ENCODE measurements at regions not wholly inside any gene's neighbourhood (a gene's known extent, or its start where the extent isn't known, plus 50 kb on each side); places are given as distances from the start of the nearest gene placed in this dataset.

DNA sequence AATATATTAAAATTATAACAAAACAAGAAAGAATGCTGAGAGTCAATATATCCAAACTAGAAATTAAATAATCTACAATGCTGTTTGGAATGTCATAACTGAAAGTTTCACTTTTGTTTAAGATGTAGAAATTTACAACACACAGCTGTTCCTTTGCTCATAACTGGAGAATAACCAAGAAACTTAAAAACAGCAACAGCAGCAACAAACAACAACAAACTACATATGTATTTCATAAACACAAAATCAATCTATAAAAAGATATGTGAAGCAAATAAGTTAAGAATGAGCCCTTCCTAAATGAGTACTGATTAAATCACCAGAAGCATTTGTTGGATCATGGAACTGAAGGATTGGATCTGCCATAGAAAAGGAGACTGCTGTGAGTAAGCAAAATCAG, 456.5 kb upstream of the ZNF804A start:
- Histone ChIP-seq H3K9me2 (ENCODE audit: insufficient read depth) (no peaks in the 10 kb centered on the region), H4K20me1 (ENCODE audit: insufficient read depth) (no peaks in the 10 kb centered on the region), H3K4me1 (ENCODE audit: control insufficient read depth in 1 of 2, insufficient read depth in 2 of 2, low read length in 2 of 2) (no peaks in the 10 kb centered on the region), H3K9ac (ENCODE audit: low read length) (no peak overlapping the region), H3K36me3 (ENCODE audit: control insufficient read depth in 1 of 2, insufficient read depth in 2 of 2, low read length in 2 of 2) (no peaks in the 10 kb centered on the region), H3K79me2 (ENCODE audit: insufficient read depth, low read length) (no peaks in the 10 kb centered on the region), H3K4me3 (replicated peaks in 1 of 2; ENCODE audit: low read depth in 1 of 2, low read length in 2 of 2) (no peak overlapping the region), H3K4me2 (ENCODE audit: low read length) (no peak overlapping the region), H3K9me3 (ENCODE audit: control insufficient read depth in 1 of 2, insufficient read depth in 1 of 2, low read depth in 1 of 2, low read length in 2 of 2) (no peaks in the 10 kb centered on the region), H3K27me3 (ENCODE audit: insufficient read depth, low read length) (no peaks in the 10 kb centered on the region), H3K27ac (ENCODE audit: low read depth, low read length) (no peak overlapping the region), H2AFZ (ENCODE audit: low read depth, low read length, poor library complexity, severe bottlenecking) (peak overlapping the region; percentile 44)
- ChIA-PET RAD21 (ENCODE audit: low non-redundant PET in 1 of 2, low total read pairs in 2 of 2, uncharacterized antibody in 2 of 2, unreplicated experiment in 2 of 2) (interaction anchor here in 1 of 2 experiments (0.6 kb wide), 1 partner anchor 143 kb away, joined by 4 read pairs; no protein-coding TSS in a partner anchor), POLR2A (no interaction called here), CTCF (no interaction called here)
- no peak for ATAC-seq
- intact Hi-C loops (cut with micrococcal nuclease): no loop called here
- TF ChIP-seq, protein P1, sequence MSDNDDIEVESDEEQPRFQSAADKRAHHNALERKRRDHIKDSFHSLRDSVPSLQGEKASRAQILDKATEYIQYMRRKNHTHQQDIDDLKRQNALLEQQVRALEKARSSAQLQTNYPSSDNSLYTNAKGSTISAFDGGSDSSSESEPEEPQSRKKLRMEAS (IDR thresholded peaks at IDR 0.05): no peak
- TF ChIP-seq SRF (IDR thresholded peaks at IDR 0.05; ENCODE audit: low read depth): no peak
- no peak for TF ChIP-seq ATF3 (IDR thresholded peaks at IDR 0.05)
- TF ChIP-seq FOSL1 (IDR thresholded peaks at IDR 0.05; ENCODE audit: low read depth): no peak
- TF ChIP-seq JUND (IDR thresholded peaks at IDR 0.05): no peak
- TF ChIP-seq EZH2phosphoT487 (IDR thresholded peaks at IDR 0.05; ENCODE audit: borderline replicate concordance): no peak
- no peak for TF ChIP-seq EZH2 (IDR thresholded peaks at IDR 0.05)
- TF ChIP-seq ZFX (IDR thresholded peaks at IDR 0.05): no peak
- no peak for TF ChIP-seq CBX3 (IDR thresholded peaks at IDR 0.05; ENCODE audit: low read depth)
- TF ChIP-seq REST (IDR thresholded peaks at IDR 0.05; ENCODE audit: low read depth): no peak
- no peak for TF ChIP-seq POLR2A (IDR thresholded peaks at IDR 0.05; ENCODE audit: borderline replicate concordance, extremely low read depth, insufficient read depth, insufficient read length)
- DNase-seq (ENCODE audit: low read depth, low spot score): no peak
- BruUV-seq (replicated peaks): no TSS peak
